AG08396 (cell line): ENCODE measurements at regions not wholly inside any gene's neighbourhood (a gene's known extent, or its start where the extent isn't known, plus 50 kb on each side); places are given as distances from the start of the nearest gene placed in this dataset.
"Not testable (repeated sequence)": the region's sequence is repeated elsewhere in the genome, so short reads cannot be mapped to it uniquely, and the experiment has no call there.

Experiments
- DNase-seq: peaks from one replicate; pipeline ENCODE4 v3.0.0; 2012; ENCODE audit warnings: low spot score, mixed read lengths

DNA sequence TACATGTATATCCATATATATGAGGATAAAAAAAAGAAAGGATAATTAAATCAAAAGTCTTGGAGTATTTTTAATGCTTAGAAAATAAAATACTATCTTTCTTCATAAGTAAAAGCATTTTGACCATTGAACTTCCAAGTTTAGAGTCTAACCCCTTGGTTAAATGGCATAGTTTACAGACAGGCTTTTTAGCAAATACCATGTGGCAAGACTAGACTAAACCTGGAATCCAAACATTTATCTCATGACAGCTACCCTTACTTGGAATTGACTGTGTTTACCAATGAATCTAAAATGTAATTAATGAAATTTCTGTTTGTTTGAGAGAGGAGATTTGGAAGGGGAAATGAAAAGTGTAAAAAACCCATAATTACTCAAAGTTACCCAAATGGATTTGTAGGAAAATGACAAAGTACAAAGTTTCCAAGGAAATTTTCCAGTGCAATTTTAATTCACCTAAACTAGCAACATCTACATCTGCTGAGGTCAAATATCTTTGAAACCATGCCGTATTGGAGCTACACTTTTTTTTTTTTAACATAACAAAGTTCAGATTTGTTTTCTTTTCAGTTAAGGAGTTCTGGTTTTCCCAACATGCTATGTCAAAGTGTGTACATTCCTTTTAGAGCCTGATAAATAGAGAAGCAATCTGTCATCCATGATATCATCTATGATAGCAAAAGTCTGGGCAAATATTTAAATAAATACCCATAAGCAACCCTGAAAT, 272.1 kb upstream of the DAB2 start:
- no peak for DNase-seq

DNA sequence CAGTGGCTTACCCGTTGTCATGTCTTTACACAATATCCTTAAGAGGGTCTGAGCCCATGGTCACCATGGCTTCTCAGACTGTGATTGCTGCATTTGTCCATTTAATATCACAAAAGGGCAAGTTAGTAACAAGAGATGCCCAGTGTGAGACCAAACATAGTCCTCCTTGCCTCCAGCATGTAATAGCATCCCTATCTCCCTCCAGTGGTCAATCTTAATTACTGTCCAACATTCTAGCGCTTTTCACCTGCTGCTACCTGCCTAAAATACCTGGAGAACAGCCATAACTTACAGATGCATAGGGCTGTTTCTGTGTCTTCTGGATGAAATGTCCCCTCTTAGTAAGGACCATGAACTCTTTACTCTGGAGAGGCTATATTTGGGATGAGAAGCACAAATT, 267.2 kb upstream of the DAB2 start:
- DNase-seq = no peak

DNA sequence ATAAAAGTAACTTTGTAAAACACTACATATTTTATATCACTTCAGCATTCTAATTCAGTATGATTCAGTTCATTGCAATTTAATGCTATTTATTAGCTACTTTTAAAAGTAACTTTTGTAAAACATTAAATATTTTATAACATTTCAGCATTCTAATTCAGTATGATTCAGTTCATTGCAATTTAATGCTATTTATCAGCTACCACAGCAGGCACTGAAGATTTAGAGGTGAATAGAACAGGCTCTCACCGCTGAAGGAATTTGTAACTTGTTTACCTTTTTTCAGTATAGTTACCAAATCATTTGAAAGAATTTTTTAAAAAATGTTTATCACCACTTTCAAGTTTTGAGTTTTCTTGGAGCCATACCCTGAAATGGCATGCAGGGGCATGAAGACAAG, 266.4 kb upstream of the DAB2 start:
- DNase-seq = no peak

DNA sequence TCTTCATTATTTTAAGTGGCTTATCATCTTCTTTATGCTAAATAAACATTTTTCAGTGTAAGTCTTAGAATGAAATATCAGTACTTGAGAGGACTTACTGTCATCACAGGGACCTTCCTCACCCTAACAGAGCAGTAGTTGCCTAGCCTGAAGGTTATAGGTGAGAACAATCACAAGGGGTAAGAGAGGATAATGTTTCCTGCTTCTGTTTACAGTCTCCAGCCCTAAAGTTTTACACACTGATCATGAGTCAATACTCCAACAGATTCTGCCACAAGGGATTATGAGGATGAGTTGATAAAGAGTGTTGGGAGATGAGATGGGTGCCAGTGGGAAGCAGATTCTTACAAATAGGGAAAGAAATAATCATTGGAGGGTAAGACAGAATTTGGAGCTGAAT, 265.1 kb upstream of the DAB2 start:
- no peak for DNase-seq

DNA sequence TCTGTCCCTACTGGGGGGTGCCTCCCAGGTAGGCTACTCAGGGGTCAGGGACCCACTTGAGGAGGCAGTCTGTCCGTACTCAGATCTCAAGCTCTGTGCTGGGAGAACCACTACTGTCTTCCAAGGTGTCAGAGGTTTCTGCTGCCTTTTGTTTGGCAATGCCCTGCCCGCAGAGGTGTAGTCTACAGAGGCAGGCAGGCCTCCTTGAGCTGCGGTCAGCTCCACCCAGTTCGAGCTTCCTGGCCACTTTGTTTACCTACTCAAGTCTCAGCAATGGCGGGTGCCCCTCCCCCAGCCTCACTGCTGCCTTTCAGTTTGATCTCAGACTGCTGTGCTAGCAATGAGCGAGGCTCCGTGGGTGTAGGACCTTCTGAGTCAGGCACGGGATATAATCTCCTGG, 263.1 kb upstream of the DAB2 start:
- not testable (repeated sequence) for DNase-seq

DNA sequence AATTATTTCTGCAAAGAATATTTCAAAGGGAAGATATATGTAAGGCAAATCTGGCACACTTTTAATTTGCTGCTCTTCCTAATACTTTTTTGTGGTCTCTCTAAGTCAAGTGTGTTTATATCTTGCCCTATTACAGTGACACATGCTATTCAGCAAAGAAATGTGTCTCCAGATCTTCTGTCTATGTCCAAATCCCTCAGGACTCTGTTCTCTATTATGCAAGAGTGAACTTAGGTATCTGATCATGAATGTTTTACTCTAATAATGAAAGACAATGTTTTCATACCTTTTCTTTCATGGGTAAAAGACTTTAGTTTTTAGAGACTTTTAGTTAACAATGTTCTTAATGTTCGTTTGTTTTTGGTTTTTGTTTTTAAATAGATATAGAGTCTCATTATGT, 255.4 kb upstream of the DAB2 start:
- DNase-seq = no peak

DNA sequence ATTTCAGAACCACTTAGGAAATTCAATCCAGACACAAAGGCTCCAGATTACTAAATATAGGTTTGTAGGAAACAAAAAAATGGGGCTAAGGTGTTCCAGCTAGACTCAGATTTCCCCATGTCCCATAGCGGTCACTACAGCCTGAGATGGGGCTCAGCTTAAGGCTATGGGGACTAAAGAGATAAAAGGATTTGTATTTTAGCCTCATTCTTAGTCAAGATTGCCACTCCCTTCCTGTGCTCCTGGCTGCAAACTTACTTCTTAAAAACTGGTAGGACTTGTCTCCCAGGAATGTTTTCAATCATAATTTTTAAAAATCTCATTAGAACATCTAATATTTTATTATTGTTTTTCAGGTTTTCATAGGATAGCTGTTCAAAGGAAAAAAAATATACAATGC, 253.8 kb upstream of the DAB2 start:
- no peak for DNase-seq

DNA sequence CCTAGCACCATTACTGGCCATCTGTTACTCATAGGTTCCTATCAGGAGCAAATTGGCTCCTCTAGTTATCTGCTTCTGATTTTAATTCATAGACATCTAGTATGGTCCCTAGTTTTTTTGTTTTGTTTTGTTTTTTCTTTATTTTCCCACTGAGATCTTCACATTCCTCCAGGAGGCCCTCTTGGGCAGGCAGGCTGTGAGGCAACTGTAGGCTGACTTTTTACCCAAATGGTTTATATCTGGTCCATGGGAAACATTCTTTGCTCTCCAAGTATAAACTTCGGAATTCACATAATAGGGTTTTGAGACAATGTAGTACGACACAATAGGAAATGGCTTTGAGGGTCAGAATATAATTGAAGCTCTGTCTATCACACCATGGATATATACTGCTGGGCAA, 250.9 kb upstream of the DAB2 start:
- no peak for DNase-seq

DNA sequence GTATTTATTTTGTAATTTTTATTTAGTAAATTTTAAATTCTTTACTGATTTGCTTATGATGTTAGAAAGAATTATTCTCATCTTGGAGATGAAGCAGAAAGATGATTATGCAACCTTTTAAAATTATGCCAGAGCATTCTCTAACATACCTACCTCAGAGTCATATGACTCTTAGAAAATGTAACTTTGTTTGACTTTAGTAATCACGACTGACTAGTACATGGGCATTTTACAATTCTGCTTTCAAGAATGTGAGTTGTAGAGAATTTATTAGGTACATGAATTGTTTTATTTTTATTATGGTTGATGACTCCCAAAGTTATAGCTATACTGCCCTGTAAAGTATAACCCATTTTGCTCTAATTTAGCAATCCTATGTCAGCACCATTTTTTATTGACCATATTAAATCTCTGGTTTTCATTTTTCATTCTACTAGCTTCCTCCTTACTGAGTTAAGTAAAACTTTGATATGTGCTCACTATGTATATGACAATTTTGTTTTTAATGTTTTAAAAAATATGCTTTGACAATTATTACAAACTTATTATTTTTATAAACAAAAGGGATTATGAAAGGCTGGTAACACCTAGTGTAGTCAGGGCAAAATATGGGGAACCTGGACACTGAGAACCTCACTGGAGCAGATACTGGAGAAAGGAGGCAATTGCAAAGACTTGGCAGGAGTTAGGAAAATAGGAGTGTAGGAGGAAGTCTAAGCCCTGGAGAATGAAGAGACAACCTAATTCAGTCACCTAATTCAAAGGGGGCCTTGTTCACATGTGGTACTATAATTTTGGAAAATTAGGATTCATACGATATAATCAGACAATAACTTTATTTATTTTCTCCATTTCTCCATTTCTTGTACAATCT, 249.7 kb upstream of the DAB2 start:
- no peak for DNase-seq

DNA sequence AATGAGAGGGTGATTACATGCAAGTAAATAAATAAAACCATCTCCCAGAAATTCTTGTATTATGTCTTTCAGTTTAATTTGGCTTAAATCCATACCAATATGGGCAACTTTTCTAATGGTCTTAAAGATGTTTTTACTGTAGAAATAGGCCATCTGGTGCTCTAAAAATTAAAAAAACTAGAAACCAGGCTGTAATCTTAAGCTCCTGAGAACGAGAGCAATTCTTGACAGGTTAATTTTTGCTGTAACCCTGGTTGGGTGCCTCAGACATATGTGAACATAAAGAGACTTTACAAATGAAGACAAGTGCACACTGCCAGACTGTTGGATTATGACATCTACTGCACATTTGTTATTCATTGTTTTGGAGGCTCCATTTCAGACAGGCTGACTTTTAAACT, 246.8 kb upstream of the DAB2 start:
- DNase-seq = no peak

DNA sequence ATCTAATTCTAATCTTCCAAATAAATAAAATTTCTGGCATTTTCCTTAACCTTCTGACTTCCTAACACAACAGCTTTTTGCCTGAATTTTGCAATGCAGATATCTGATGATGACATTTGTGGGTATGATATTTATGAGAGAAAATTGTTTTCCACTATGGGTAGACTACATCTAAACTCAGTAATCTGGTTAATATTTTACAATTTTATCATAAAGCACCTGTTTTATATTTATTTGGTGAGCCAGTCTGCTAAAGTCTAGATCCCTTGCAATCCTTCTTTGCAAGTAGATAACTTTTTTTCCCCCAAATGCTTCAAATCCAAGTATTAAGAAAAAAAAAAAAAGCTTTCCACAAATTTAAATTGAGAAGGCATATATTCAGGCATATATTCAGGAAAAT, 246.2 kb upstream of the DAB2 start:
- no peak for DNase-seq

DNA sequence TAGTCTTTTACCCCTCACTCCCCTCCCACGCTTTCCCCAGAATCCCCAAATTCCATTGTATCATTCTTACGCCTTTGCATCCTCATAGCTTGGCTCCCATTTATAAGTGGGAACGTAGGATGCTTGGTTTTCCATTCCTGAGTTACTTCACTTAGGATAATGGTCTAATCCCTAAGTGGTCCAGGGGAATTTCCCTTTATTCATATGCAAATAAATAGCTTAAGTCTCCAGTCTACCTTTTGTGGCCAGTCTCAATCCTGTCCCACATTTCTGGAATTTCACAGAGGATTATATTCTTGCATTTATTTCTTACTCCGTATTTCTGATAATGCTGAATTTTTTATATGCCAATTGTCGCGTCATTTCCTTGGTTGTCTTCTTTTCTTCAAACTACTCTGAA, 245.6 kb upstream of the DAB2 start:
- DNase-seq = no peak

DNA sequence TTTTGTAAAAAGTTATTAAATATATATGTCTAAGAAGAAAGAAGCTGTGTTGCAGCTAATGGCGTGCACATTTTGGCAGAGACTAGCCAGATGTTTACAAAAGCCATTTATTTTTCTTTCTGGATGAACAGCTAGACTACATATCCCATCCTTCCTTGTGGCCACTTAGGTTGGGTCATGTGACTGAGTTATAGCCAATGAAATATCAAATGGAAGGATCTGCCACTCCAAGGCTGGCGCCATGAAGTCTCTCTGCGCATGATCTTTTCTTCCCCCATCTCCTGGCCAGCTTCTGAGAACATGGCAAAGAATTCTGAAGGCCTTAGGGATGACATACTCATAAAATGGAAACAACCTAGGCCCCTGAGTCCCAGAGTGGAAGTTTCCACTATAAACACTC, 244.2 kb upstream of the DAB2 start:
- DNase-seq = no peak

DNA sequence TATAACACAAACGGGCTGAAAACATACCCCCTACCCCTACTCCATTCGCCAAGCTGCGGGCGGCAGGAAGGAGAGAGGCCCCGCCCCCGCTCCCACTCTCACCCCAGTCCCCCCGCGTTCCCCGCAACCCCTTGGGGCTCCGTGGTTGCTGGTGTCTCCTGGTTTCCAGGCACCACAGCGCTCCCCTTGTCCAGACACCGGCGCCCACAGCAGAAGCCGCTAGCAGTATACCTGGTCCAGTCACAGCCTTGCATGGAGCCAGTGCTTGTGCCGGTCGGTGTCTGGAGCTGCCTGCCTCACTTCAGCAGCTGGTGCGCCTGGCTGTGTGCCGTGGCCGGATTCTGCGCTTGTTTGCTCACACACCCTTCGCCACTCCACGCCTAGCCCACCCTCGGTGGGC, 240.5 kb upstream of the DAB2 start:
- DNase-seq = no peak

DNA sequence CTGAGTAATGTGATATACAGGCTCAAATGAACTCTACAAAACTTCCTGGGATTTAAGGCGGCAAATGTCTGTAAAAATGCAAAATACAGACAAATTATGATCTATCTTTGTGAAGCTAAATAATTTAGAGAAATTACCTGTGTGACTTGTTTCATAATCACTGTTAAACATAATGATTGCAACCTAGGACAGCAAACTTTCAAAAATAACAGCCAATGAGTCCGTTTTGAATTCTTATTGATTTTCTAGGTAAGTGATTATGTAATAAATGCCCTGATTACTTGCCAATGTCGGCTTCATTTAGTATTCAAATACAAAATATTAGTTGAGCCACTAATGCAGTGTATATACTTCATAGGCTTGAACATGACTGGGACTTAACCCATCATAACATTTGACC, 238.2 kb upstream of the DAB2 start:
- no peak for DNase-seq

DNA sequence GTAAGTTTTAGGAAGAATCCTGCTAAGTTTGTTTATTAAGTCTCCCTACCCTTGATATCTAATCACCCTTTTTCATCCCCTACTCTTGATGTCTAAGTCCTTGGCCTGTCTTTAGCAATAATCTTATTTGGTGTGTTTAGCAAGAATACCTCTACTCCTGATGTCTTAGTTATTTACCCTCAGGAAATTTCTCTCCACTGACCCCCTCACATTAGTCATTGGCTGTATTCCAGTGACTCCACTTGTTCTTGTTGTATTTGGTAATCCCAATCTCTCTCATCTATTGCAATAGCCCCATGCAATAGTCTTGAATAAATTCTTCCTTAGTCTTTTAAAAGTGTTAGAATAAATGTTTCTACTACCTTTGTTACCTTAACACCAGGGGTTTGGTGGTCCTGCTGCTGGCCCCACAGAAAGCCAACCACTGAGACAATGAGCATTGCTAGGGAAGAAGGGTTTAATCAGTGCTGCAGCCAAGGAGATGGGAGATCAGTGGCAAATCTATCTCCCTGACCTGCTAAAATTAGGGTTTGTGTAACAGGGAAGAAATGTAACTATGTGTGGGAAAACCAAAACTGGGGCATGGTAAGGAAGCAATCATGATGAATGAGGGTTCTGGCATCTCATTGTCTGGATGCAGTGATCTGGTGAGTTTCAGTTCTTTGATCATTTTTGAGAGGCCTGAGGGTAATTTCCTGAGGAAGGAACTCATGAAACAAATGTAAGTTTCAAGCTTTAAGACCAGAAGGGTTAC, 236.4 kb upstream of the DAB2 start:
- DNase-seq = no peak

DNA sequence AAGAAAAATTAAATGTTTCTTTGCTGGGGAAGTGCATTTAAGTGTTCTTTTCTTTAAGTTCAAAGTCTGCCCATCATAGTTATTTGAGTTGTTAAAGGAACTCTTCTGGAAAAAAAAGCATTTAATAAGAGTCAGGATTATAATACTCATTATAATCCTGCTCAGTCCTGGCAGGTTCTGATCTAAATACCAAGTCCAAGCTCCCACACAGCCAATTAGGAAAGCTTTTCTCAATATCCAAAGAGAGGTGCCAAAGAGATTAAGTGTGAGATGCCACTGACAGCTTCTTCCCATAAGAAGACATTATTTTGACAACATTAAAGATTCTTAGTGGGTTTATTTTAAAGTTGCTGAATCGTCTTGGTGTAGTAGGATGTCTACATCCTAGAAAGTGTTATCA, 235.2 kb upstream of the DAB2 start:
- no peak for DNase-seq

DNA sequence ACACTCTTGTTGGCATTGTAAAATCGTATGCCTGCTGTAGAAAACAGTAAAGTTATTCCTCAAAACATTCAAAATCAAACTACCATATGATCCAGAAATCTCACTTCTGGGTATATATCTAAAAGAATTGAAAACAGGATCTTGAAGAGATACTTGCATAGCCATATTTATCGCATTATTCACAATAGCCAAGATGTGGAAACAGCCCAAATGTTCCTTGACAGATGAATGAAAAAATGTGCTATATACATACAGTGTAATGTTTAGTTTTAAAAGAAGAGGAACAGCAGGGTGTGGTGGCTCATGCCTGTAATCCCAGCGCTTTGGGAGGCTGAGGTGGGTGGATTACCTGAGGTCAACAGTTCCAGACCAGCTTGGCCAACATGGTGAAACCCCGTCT, 234.1 kb upstream of the DAB2 start:
- DNase-seq = no peak

DNA sequence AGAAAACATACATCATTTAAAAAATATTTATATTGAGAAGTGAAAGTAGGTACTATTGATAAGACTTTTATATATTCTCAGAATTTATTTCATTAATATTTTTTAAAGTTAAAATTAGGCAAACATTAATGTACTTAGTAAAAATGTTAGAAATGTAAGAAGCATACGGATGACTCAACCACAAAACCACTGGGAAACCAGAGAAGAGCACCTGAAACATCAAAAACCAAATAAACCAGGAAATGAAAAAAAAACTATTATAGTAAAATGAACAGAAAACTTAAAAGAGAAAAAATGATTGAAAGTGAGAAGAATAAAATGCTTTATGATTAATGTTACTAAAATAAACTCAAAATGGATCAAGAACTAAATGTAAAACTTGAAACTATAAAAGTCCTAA, 233.2 kb upstream of the DAB2 start:
- DNase-seq = no peak

DNA sequence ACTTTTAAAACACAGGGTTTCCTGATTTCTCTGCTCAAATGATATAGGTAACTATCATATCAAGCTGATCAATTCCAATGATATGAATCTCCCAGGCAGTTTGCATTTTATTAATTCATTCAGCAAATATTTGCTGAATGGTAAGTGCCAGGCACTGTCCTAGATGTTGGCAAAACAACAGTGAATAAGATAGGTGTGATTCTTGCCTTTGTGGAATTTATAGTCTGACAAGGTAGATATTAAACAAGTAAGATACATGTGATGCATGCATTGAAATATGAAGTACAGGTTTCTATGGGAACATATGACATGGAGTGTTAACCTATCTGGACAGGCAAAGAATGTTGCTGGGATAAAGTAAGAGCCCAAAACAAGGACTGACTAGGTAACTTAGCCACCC, 231.8 kb upstream of the DAB2 start:
- DNase-seq = no peak

DNA sequence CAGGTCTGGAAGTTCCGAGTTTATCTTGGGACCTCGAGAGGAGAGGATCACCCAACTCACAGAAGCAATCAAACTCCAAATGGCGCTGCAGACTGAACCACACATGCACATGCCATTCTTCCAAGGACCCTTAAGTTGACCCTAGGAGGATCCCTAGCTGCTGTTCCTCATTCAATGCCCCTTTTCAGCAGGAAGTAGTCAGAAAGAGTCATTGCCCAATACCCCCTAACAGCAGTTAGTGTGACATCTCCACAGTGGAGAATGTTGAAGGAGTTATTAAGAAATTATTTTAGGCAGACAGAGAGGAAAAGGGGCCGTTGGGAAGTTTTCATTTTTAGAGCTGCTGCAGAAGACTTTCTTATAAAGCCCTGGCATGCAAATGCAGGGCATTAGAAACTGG, 229.9 kb upstream of the DAB2 start:
- DNase-seq = no peak

DNA sequence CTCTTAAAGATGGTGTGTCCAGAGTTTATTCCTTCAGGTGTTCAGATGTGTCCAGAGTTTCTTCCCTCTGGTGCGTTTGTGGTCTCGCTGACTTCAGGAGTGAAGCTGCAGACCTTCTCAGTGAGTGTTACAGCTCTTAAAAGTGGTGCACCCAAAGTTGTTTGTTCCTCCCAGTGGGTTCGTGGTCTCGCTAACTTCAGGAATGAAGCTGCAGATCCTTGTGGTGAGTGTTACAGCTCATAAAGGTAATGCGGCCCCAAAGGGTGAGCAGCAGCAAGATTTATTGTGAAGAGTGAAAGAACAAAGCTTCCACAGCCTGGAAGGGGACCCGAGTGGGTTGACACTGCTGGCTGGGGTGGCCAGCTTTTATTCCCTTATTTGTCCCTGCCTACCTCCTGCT, 227.7 kb upstream of the DAB2 start:
- DNase-seq = not testable (repeated sequence)

DNA sequence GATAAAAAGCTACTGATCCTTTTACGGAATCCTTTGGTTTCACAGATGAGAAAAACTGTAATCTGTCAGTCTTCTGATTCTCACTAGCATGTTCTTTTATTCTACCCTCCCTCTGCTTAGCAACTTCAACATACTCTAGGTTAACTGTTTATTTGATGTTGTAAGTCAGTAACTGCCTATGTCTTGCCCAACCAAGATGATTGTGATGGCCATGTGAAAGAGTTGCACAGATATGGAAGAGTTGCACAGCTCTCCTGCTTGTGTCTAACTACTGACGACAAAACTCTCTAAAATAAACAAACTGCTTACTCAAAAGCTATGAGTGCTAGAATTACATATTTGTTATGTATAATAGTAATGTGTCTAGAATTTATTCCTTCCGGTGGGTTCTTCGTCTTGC, 227.3 kb upstream of the DAB2 start:
- no peak for DNase-seq
